GM12801 (cell line): ENCODE measurements at regions not wholly inside any gene's neighbourhood (a gene's known extent, or its start where the extent isn't known, plus 50 kb on each side); places are given as distances from the start of the nearest gene placed in this dataset.

ENCODE experiments used
- CTCF ChIP-seq: IDR thresholded peaks from one replicate; pipeline ENCODE4 v1.5.1; 2011; ENCODE audit warnings: control low read depth; ENCODE audit not compliant: insufficient read length; ENCODE audit errors: extremely low read depth

- TF ChIP-seq CTCF = no peak
Observed at GRCh38 chr7:94129443-94130140, 125.4 kb upstream of the BET1 start.

GRCh38 chr7:94130716-94131115 is 126.6 kb upstream of the BET1 start:
- no peak for TF ChIP-seq CTCF

GRCh38 chr7:94133460-94133859 is 129.3 kb upstream of the BET1 start:
- no peak for TF ChIP-seq CTCF

GRCh38 chr7:94135180-94135579 is 131.0 kb upstream of the BET1 start:
- TF ChIP-seq CTCF = no peak

- no peak for TF ChIP-seq CTCF
Observed at GRCh38 chr7:94142281-94142680, 138.1 kb upstream of the BET1 start.

GRCh38 chr7:94145602-94146001 is 141.4 kb upstream of the BET1 start:
- no peak for TF ChIP-seq CTCF

GRCh38 chr7:94146408-94146807 is 142.3 kb upstream of the BET1 start:
- no peak for TF ChIP-seq CTCF
